Type B pancreatic cell (in vitro differentiated cells): ENCODE measurements at regions not wholly inside any gene's neighbourhood (a gene's known extent, or its start where the extent isn't known, plus 50 kb on each side); places are given as distances from the start of the nearest gene placed in this dataset.

Source experiments
- DNase-seq: peaks from one replicate; pipeline ENCODE4 v3.0.0; 2021; ENCODE audit warnings: mixed read lengths; ENCODE audit not compliant: unreplicated experiment; ENCODE audit errors: extremely low spot score
- H3K27ac Mint-ChIP-seq: 2 replicates; pipeline ENCODE4 v1.8.0; 2021; ENCODE audit warnings: mild to moderate bottlenecking, mixed read lengths
- H3K27me3 Mint-ChIP-seq: 2 replicates; pipeline ENCODE4 v1.8.0; 2021; ENCODE audit warnings: mixed read lengths
- H3K36me3 Mint-ChIP-seq: 2 replicates; pipeline ENCODE4 v1.8.0; 2021; ENCODE audit warnings: mixed read lengths
- H3K4me1 Mint-ChIP-seq: one replicate; pipeline ENCODE4 v1.8.0; 2021; ENCODE audit warnings: mixed read lengths; ENCODE audit not compliant: unreplicated experiment
- H3K4me3 Mint-ChIP-seq: 2 replicates; pipeline ENCODE4 v1.8.0; 2021; ENCODE audit warnings: mild to moderate bottlenecking, mixed read lengths
- H3K9me3 Mint-ChIP-seq: 2 replicates; pipeline ENCODE4 v1.8.0; 2021; ENCODE audit warnings: mixed read lengths
- TF ChIP-seq, protein P1 (sequence below): fragments of 200-600 bp; sonication (generic); conservative IDR thresholded peaks from 2 replicates; pipeline ENCODE4 v1.5.0; 2021; ENCODE audit warnings: antibody characterized with exemption, mild to moderate bottlenecking

DNA sequence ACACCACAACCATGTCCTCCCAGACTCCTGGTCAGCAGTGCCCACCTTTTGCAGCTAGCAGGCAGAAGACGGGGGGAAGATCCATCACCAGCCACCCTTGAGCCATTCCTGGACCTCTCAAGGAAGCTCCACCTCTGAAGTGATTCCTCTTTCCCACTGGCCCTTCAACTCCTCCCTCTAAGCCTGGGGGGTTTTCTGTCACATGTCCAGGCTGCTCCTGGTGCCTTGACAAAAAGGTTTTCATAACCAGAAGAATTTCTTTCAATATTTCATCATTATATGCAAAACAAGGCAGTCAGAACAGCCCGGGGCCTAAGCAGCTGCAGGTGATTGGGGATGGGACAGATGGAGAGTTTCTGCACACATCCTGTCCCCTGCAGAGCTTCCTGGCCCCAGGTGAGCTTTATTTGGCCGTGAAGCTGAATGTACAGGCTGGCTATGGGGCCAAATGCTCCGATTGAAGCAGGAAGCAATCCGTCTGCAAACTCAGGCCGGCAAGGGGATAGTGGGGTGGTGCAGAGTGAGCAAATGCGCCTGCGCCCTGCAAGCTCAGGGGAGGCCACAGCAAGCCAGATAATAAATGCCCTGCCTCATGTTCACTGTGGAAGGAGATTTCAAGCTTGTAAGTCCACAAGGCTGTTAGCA, 173.5 kb downstream of the C5orf15 start:
- TF ChIP-seq, protein P1, sequence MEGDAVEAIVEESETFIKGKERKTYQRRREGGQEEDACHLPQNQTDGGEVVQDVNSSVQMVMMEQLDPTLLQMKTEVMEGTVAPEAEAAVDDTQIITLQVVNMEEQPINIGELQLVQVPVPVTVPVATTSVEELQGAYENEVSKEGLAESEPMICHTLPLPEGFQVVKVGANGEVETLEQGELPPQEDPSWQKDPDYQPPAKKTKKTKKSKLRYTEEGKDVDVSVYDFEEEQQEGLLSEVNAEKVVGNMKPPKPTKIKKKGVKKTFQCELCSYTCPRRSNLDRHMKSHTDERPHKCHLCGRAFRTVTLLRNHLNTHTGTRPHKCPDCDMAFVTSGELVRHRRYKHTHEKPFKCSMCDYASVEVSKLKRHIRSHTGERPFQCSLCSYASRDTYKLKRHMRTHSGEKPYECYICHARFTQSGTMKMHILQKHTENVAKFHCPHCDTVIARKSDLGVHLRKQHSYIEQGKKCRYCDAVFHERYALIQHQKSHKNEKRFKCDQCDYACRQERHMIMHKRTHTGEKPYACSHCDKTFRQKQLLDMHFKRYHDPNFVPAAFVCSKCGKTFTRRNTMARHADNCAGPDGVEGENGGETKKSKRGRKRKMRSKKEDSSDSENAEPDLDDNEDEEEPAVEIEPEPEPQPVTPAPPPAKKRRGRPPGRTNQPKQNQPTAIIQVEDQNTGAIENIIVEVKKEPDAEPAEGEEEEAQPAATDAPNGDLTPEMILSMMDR: no peak
- Mint-ChIP-seq H3K27me3 (peaks cover 19% of the 10 kb centered on the region), H3K27ac (no peak overlapping the region), H3K4me3 (no peak overlapping the region), H3K36me3 (no peaks in the 10 kb centered on the region), H3K4me1 (peaks cover 25% of the 10 kb centered on the region), H3K9me3 (no peaks in the 10 kb centered on the region)
- DNase-seq: peak; percentile 49

DNA sequence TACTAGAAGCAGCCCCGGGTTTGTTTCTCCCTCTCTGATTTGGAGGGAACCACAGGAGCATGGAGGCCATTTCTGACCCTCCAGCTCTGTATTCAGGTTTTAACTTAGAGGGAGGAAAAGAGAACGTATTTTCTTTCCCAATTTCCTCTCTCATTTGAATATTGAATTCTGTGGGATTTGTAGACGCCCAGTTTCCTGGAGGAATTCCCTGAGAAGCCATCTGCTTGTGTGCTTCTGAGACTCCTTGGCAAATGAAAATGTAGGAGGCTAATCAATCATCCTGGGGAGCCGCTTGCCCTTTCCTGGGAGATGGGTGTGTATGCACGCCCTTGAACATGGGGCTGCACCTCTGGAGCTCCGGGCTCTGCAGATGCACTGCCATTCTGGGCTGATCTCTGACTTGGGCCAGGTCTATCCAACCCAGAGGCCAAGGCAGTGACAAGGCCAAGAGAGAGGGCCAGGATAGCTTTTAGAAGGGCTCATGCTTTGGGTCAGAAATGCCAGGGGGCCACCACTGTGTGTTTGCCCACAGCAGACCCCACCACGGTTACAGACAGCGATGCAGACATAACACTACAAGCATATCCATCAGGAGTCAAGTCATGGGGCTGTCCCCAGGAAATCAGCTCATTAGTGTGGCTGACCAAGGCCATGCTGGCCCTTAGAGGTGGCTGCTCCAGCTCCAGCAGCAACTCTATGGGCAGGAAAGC, 174.5 kb downstream of the C5orf15 start:
- no peak overlapping the region for H3K27ac Mint-ChIP-seq
- H3K9me3 Mint-ChIP-seq: no peaks in the 10 kb centered on the region
- no peak overlapping the region for H3K4me3 Mint-ChIP-seq
- H3K4me1 Mint-ChIP-seq: peaks cover 25% of the 10 kb centered on the region
- H3K36me3 Mint-ChIP-seq: no peaks in the 10 kb centered on the region
- TF ChIP-seq, protein P1: no peak
- DNase-seq: peak; percentile 45
- H3K27me3 Mint-ChIP-seq: peaks cover 20% of the 10 kb centered on the region

DNA sequence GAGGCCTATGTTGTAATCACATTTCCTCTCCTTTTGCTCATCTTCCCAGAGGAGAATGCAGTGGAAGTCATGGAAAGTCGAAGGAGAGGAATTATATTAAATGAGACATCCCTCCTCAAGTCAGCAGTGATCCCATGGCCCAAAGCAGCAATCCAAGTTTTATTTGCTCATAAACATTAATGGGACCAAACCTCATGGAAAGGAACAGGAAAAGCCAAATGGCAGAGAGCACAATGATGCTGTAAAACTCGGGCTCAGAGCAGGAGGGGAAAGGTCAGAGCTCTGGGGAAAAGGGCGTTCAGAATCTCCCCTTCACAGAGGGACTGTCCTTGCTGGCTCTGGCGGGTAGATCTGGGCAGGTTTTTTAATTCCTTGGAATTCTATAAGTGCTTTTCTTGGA, 175.8 kb downstream of the C5orf15 start:
- TF ChIP-seq, protein P1: no peak
- Mint-ChIP-seq H3K36me3 (no peaks in the 10 kb centered on the region), H3K27ac (no peak overlapping the region), H3K4me1 (peaks cover 18% of the 10 kb centered on the region), H3K9me3 (no peaks in the 10 kb centered on the region), H3K27me3 (peaks cover 20% of the 10 kb centered on the region), H3K4me3 (no peak overlapping the region)
- DNase-seq: no peak

DNA sequence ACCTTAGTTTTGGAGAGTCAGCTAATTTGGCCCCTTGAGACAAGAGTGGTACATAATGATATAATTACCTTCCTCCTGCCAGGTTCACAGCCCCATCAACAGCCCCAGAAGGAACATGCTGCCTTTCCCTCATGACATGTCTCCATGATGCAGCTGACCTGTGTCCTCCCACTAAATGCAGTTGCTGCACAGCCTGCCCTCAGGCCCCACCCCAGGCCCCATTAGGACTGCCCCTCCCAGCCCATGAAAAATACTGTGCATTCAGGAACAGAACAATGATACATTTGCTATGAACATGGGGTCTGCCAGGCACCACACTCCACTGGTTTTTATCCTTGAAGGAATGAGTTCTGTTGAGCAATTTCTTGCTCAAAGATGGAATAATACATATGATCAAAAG, 176.4 kb downstream of the C5orf15 start:
- no peak for DNase-seq

DNA sequence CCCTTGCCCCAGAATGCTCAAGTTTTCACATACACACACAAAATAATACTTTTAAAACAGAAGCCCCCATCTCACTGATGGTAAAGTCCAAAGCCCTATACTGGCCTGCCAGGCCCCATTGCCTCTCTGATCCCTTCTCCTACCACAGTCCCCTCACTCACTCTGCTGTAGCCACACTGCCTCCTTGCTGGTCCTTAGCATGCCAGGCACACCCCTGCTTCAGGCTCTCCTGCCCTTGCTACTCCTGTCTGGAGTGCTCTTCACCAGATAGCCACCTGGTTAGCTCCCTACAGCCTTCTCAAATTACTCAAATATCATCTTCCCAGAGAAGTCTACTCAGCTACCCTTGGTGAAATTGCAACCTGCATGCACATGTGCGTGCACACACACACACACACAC, 177.5 kb downstream of the C5orf15 start:
- Mint-ChIP-seq H3K4me1 (peaks cover 9% of the 10 kb centered on the region), H3K36me3 (no peaks in the 10 kb centered on the region), H3K27me3 (peaks cover 21% of the 10 kb centered on the region), H3K4me3 (no peak overlapping the region), H3K27ac (no peak overlapping the region), H3K9me3 (no peaks in the 10 kb centered on the region)
- TF ChIP-seq, protein P1: no peak
- DNase-seq: no peak

More for the DNA sequence above, 176.4 kb downstream of the C5orf15 start:
- no peaks in the 10 kb centered on the region for H3K9me3 Mint-ChIP-seq
- H3K27ac Mint-ChIP-seq: no peak overlapping the region
- peaks cover 14% of the 10 kb centered on the region for H3K4me1 Mint-ChIP-seq
- H3K27me3 Mint-ChIP-seq: peaks cover 21% of the 10 kb centered on the region
- H3K36me3 Mint-ChIP-seq: no peaks in the 10 kb centered on the region
- H3K4me3 Mint-ChIP-seq: no peak overlapping the region
- TF ChIP-seq, protein P1: no peak
